H1 (cell line): ENCODE measurements at regions not wholly inside any gene's neighbourhood (a gene's known extent, or its start where the extent isn't known, plus 50 kb on each side); places are given as distances from the start of the nearest gene placed in this dataset.

ENCODE experiments used
- CTCF ChIA-PET: fragments of 300-600 bp; sonication (Branson Sonifier 250); formaldehyde crosslinking; loops from one replicate; lab custom pipeline; 2021; ENCODE audit not compliant: partially characterized antibody; lab: Charles Lee
- POLR2A ChIA-PET: fragments of 300-600 bp; sonication (Branson Sonifier 250); formaldehyde crosslinking; loops from one replicate; lab custom pipeline; 2021; ENCODE audit warnings: inconsistent platforms; ENCODE audit not compliant: partially characterized antibody; lab: Charles Lee
- DNase-seq, 2 experiments: peaks; one replicate each; pipeline versions ENCODE4 v3.0.0 to v3.0.0-alpha.2; 2010 to 2022; ENCODE audit warnings: low spot score in 2 of 2, low read depth in 1 of 2, mixed read lengths in 1 of 2
- FAIRE-seq: peaks from 2 replicates; lab custom pipeline; 2011; peaks lifted over from hg19 to GRCh38; lab: Jason Lieb, UNC
- H2AFZ ChIP-seq: 2 replicates; pipeline ENCODE4 v1.8.1; 2012; ENCODE audit warnings: low read length, inconsistent platforms
- H2AK5ac ChIP-seq: 2 replicates; pipeline ENCODE4 v1.6.1; 2013; ENCODE audit warnings: low read depth, low read length
- H2BK120ac ChIP-seq: replicated peaks from 2 replicates; pipeline ENCODE3; 2013; ENCODE audit warnings: low read depth, low read length, inconsistent platforms
- H2BK12ac ChIP-seq: 2 replicates; pipeline ENCODE4 v1.6.1; 2013; ENCODE audit warnings: low read depth, low read length
- H2BK15ac ChIP-seq: 2 replicates; pipeline ENCODE4 v1.6.1; 2013; ENCODE audit warnings: low read length
- H2BK20ac ChIP-seq: 2 replicates; pipeline ENCODE4 v1.6.1; 2013; ENCODE audit warnings: low read length
- H2BK5ac ChIP-seq: 2 replicates; pipeline ENCODE4 v1.6.1; 2013; ENCODE audit warnings: low read depth, low read length
- H3K14ac ChIP-seq: 2 replicates; pipeline ENCODE4 v1.6.1; 2013; ENCODE audit warnings: inconsistent platforms; ENCODE audit not compliant: insufficient read length
- H3K18ac ChIP-seq: 2 replicates; pipeline ENCODE4 v1.6.1; 2013; ENCODE audit warnings: low read length; ENCODE audit errors: extremely low read depth
- H3K23ac ChIP-seq: 2 replicates; pipeline ENCODE4 v1.6.1; 2013; ENCODE audit warnings: inconsistent platforms; ENCODE audit not compliant: insufficient read length
- H3K23me2 ChIP-seq: 2 replicates; pipeline ENCODE4 v1.6.1; 2013; ENCODE audit warnings: low read depth, low read length
- H3K27ac ChIP-seq: 2 replicates; pipeline ENCODE4 v1.6.1; 2011; ENCODE audit warnings: low read depth, low read length, inconsistent platforms
- H3K27me3 ChIP-seq, 4 experiments: replicated peaks in 1 of 4; 1 replicate in 1 of 4; 2 replicates in 3 of 4; pipeline versions ENCODE4 v1.6.1 to v1.8.1; 2011 to 2013; ENCODE audit warnings: low read length in 3 of 4, mild to moderate bottlenecking in 3 of 4, inconsistent platforms in 2 of 4, mixed read lengths in 2 of 4, moderate library complexity in 1 of 4; ENCODE audit not compliant: control insufficient read depth in 3 of 4, insufficient read depth in 3 of 4; ENCODE audit errors: extremely low read depth in 1 of 4
- H3K36me3 ChIP-seq, 4 experiments: 2 replicates each; pipeline versions ENCODE4 v1.6.1 to v1.8.1; 2011 to 2013; ENCODE audit warnings: mild to moderate bottlenecking in 4 of 4, low read length in 3 of 4, moderate library complexity in 2 of 4, control low read depth in 1 of 4, inconsistent platforms in 1 of 4; ENCODE audit not compliant: insufficient read depth in 4 of 4, control insufficient read depth in 2 of 4
- H3K4ac ChIP-seq: replicated peaks from 2 replicates; pipeline ENCODE3; 2013; ENCODE audit warnings: low read length, low read depth, mixed read lengths, inconsistent platforms; ENCODE audit not compliant: insufficient read length
- H3K4me1 ChIP-seq, 4 experiments: replicated peaks in 1 of 4; 1 replicate in 1 of 4; 2 replicates in 3 of 4; pipeline versions ENCODE4 v1.6.1 to v1.8.1; 2011 to 2013; ENCODE audit warnings: low read length in 3 of 4, inconsistent platforms in 2 of 4, mixed read lengths in 1 of 4; ENCODE audit not compliant: insufficient read depth in 4 of 4, control insufficient read depth in 3 of 4
- H3K4me2 ChIP-seq, 2 experiments: 2 replicates each; pipeline versions ENCODE4 v1.6.1 to v1.8.1; 2011 to 2013; ENCODE audit warnings: low read depth in 2 of 2, low read length in 2 of 2, control low read depth in 1 of 2, inconsistent platforms in 1 of 2, mild to moderate bottlenecking in 1 of 2; ENCODE audit not compliant: insufficient read depth in 1 of 2
- H3K4me3 ChIP-seq, 4 experiments: fragments of 200-600, 300-600 bp in 1 of 4; sonication (generic), shearing (Covaris generic), sonication (Bioruptor Twin) in 1 of 4; 2 replicates each; pipeline versions ENCODE4 v1.5.1 to v1.8.1; 2011 to 2016; ENCODE audit warnings: low read length in 4 of 4, low read depth in 3 of 4, control low read depth in 2 of 4, inconsistent platforms in 2 of 4, mild to moderate bottlenecking in 2 of 4, mixed read lengths in 1 of 4, moderate library complexity in 1 of 4; ENCODE audit not compliant: insufficient read depth in 2 of 4; ENCODE audit errors: extremely low read depth in 1 of 4
- H3K56ac ChIP-seq: replicated peaks from 2 replicates; pipeline ENCODE3; 2013; ENCODE audit warnings: low read depth, mild to moderate bottlenecking, mixed read lengths, low read length, inconsistent platforms; ENCODE audit not compliant: insufficient read length
- H3K79me1 ChIP-seq: 2 replicates; pipeline ENCODE4 v1.6.1; 2013; ENCODE audit warnings: low read depth, low read length, control low read depth
- H3K79me2 ChIP-seq, 2 experiments: 2 replicates each; pipeline versions ENCODE4 v1.6.1 to v1.8.1; 2012 to 2013; ENCODE audit warnings: low read length in 2 of 2, mild to moderate bottlenecking in 2 of 2, inconsistent platforms in 1 of 2; ENCODE audit not compliant: insufficient read depth in 2 of 2, control insufficient read depth in 1 of 2
- H3K9ac ChIP-seq, 4 experiments: replicated peaks in 1 of 4; 1 replicate in 1 of 4; 2 replicates in 3 of 4; pipeline versions ENCODE4 v1.6.1 to v1.8.1; 2011 to 2013; ENCODE audit warnings: low read depth in 3 of 4, low read length in 3 of 4, control low read depth in 2 of 4, mild to moderate bottlenecking in 2 of 4, moderate library complexity in 2 of 4, inconsistent platforms in 1 of 4; ENCODE audit errors: extremely low read depth in 1 of 4
- H3K9me3 ChIP-seq, 2 experiments: 2 replicates each; pipeline versions ENCODE4 v1.6.1 to v1.8.1; 2012 to 2013; ENCODE audit warnings: mild to moderate bottlenecking in 2 of 2, moderate library complexity in 2 of 2, control low read depth in 1 of 2, inconsistent platforms in 1 of 2, low read depth in 1 of 2, low read length in 1 of 2, mixed read lengths in 1 of 2; ENCODE audit not compliant: insufficient read depth in 2 of 2
- H4K20me1 ChIP-seq, 2 experiments: replicated peaks in 1 of 2; 2 replicates each; pipeline versions ENCODE3 to v1.8.1; 2011 to 2013; ENCODE audit warnings: inconsistent platforms in 2 of 2, low read length in 2 of 2, mild to moderate bottlenecking in 1 of 2; ENCODE audit not compliant: insufficient read depth in 2 of 2, control insufficient read depth in 1 of 2
- H4K5ac ChIP-seq: 2 replicates; pipeline ENCODE4 v1.6.1; 2013; ENCODE audit warnings: low read length, low read depth, mixed read lengths, inconsistent platforms; ENCODE audit not compliant: insufficient read length
- H4K8ac ChIP-seq: 2 replicates; pipeline ENCODE4 v1.8.0; 2013; ENCODE audit warnings: mild to moderate bottlenecking, moderate library complexity, low read length, inconsistent platforms; ENCODE audit not compliant: insufficient read depth; ENCODE audit errors: extremely low read depth
- H4K91ac ChIP-seq: replicated peaks from 2 replicates; pipeline ENCODE3; 2013; ENCODE audit warnings: low read length, mixed read lengths, inconsistent platforms; ENCODE audit not compliant: insufficient read length
- ASH2L ChIP-seq: fragments of 200-600, 300-600 bp; sonication (generic); IDR thresholded peaks from one replicate; pipeline ENCODE4 v1.7.1; 2017; ENCODE audit warnings: low read length
- BACH1 ChIP-seq: IDR thresholded peaks from 2 replicates; pipeline ENCODE4 v1.6.1; 2012; ENCODE audit warnings: low read length, improper control_type of control experiment
- CHD2 ChIP-seq: IDR thresholded peaks from 2 replicates; pipeline ENCODE4 v1.6.1; 2012; ENCODE audit warnings: low read length, improper control_type of control experiment
- EZH2 ChIP-seq: fragments of 200-600 bp; sonication (generic); IDR thresholded peaks from 2 replicates; pipeline ENCODE4 v1.7.1; 2012; ENCODE audit warnings: low read depth, mild to moderate bottlenecking, moderate library complexity, low read length, inconsistent platforms; ENCODE audit not compliant: severe bottlenecking
- HDAC2 ChIP-seq, 2 experiments: fragments of 300-600 bp in 1 of 2; sonication (generic) in 1 of 2; IDR thresholded peaks; 2 replicates each; pipeline ENCODE4 v1.6.1; 2011 to 2012; ENCODE audit warnings: low read depth in 2 of 2, low read length in 2 of 2, mild to moderate bottlenecking in 2 of 2, moderate library complexity in 2 of 2, borderline replicate concordance in 1 of 2, inconsistent platforms in 1 of 2
- HDAC6 ChIP-seq: IDR thresholded peaks from one replicate; pipeline ENCODE4 v1.7.1; 2012; ENCODE audit warnings: low read depth, mild to moderate bottlenecking, inconsistent platforms, low read length, moderate library complexity
- KDM1A ChIP-seq: fragments of 200-600, 300-600 bp; sonication (generic); IDR thresholded peaks from 2 replicates; pipeline ENCODE4 v1.7.1; 2016; ENCODE audit warnings: mild to moderate bottlenecking, low read length, borderline replicate concordance
- RBBP5 ChIP-seq: IDR thresholded peaks from 2 replicates; pipeline ENCODE4 v1.7.1; 2012; ENCODE audit warnings: low read depth, mild to moderate bottlenecking, inconsistent platforms, low read length, moderate library complexity, borderline replicate concordance
- RNF2 ChIP-seq: fragments of 200-900, 300-1000 bp; sonication (generic); IDR thresholded peaks from 2 replicates; pipeline ENCODE4 v1.7.1; 2016; ENCODE audit warnings: borderline replicate concordance, low read depth, mild to moderate bottlenecking, antibody characterized with exemption, low read length; ENCODE audit not compliant: poor library complexity, severe bottlenecking; ENCODE audit errors: missing control alignments
- SIN3A ChIP-seq, 2 experiments: IDR thresholded peaks in 1 of 2; conservative IDR thresholded peaks in 1 of 2; 2 replicates each; pipeline ENCODE4 v1.6.1; 2011 to 2012; ENCODE audit warnings: low read length in 2 of 2, improper control_type of control experiment in 1 of 2, low read depth in 1 of 2, mild to moderate bottlenecking in 1 of 2
- TAF7 ChIP-seq: optimal IDR thresholded peaks from 2 replicates; pipeline ENCODE3; 2011; ENCODE audit warnings: low read depth, mild to moderate bottlenecking, inconsistent platforms, low read length, moderate library complexity, borderline replicate concordance
- YY1 ChIP-seq: IDR thresholded peaks from 2 replicates; pipeline ENCODE4 v1.6.1; 2011; ENCODE audit warnings: low read depth, mild to moderate bottlenecking, low read length
- WGBS, 2 experiments: shearing (Covaris generic) in 1 of 2; methylation state at CpG; one replicate each; pipeline versions ENCODE4 v1.1.6 to v1.1.7; 2013 to 2015; ENCODE audit warnings: low lambda C conversion rate in 2 of 2, mixed read lengths in 2 of 2, inconsistent platforms in 1 of 2, low coverage in 1 of 2, missing lambda C conversion rate in 1 of 2; ENCODE audit not compliant: insufficient replicate concordance in 2 of 2, insufficient coverage in 1 of 2, insufficient read length in 1 of 2; ENCODE audit errors: extremely low coverage in 1 of 2, missing lambda C conversion rate in 1 of 2; 5-methylcytosine and 5-hydroxymethylcytosine counted together

- Histone ChIP-seq H3K4me2 (no peak overlapping the region), H3K4ac (no peak overlapping the region), H4K91ac (no peak overlapping the region), H3K27ac (no peak overlapping the region), H3K27me3 (no peaks in the 10 kb centered on the region), H2BK5ac (no peak overlapping the region), H3K18ac (no peak overlapping the region), H3K9ac (no peak overlapping the region), H2BK12ac (no peak overlapping the region; the same call in 1 of the 2 replicates), H4K20me1 (no peaks in the 10 kb centered on the region), H2BK15ac (no peak overlapping the region), H4K5ac (no peak overlapping the region), H3K23ac (no peak overlapping the region), H3K9me3 (no peaks in the 10 kb centered on the region), H3K36me3 (no peaks in the 10 kb centered on the region), H2AFZ (no peak overlapping the region), H3K4me1 (no peaks in the 10 kb centered on the region), H2BK20ac (no peak overlapping the region), H3K23me2 (no peaks in the 10 kb centered on the region), H4K8ac (no peak overlapping the region), H2AK5ac (no peak overlapping the region), H3K4me3 (no peak overlapping the region), H3K79me1 (no peaks in the 10 kb centered on the region), H3K79me2 (no peaks in the 10 kb centered on the region), H3K56ac (no peak overlapping the region), H2BK120ac (no peak overlapping the region), H3K14ac (no peak overlapping the region)
- CTCF ChIA-PET, result interaction anchor here (1.0 to 1.3 kb wide), 2 partner anchors 43 to 155 kb away, joined by 3 to 4 read pairs; no protein-coding TSS in a partner anchor
- POLR2A ChIA-PET, result interaction anchor here (0.6 kb wide), 1 partner anchor 22 kb away, joined by 4 read pairs; no protein-coding TSS in a partner anchor
- WGBS, 2 experiments, result 96% methylated on average over 14 of the region's 14 CpGs; no CpG with 5 or more reads in 1 of the 2 experiments
- FAIRE-seq, result no peak
- no peak for DNase-seq
- TF ChIP-seq RNF2 (no peak), TAF7 (no peak), EZH2 (no peak), HDAC6 (no peak), CHD2 (no peak), YY1 (no peak), ASH2L (no peak), RBBP5 (no peak), BACH1 (no peak), HDAC2 (IDR thresholded peaks at IDR 0.05; ENCODE audit: borderline replicate concordance in 1 of 2, low read depth in 2 of 2, low read length in 2 of 2) (no peak), SIN3A (conservative IDR thresholded peaks at IDR 0.05 in 1 of 2, IDR thresholded peaks at IDR 0.05 in 1 of 2; ENCODE audit: low read depth in 1 of 2, low read length in 2 of 2) (no peak), KDM1A (no peak)
These were observed 238.4 kb downstream of the BRD1 start for GRCh38 chr22:49589301-49589700.
